ENCODE measurements at regions not wholly inside any gene's neighbourhood (a gene's known extent, or its start where the extent isn't known, plus 50 kb on each side); places are given as distances from the start of the nearest gene placed in this dataset.
"Not testable (repeated sequence)": the region's sequence is repeated elsewhere in the genome, so short reads cannot be mapped to it uniquely, and the experiment has no call there.

DNA sequence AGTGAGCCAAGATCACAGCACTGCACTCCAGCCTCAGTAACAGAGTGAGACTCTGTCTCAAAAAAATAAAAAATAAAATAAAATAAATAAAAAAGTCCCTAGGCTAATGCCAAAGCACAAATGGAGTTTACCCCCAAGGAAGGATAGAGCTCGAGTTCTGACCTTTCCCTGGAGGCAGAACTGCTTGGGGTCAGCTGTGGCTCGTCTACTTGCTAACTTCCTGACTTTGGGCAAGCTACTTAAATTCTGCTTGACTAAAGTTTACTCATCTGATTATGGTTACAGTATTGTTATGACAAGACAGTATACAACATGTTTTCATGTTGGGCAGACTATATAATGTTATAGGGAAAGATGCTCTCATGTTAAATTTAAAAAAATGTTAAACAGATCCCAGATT lies 359.2 kb downstream of the DNAH5 start:
- TF ChIP-seq, protein P1, sequence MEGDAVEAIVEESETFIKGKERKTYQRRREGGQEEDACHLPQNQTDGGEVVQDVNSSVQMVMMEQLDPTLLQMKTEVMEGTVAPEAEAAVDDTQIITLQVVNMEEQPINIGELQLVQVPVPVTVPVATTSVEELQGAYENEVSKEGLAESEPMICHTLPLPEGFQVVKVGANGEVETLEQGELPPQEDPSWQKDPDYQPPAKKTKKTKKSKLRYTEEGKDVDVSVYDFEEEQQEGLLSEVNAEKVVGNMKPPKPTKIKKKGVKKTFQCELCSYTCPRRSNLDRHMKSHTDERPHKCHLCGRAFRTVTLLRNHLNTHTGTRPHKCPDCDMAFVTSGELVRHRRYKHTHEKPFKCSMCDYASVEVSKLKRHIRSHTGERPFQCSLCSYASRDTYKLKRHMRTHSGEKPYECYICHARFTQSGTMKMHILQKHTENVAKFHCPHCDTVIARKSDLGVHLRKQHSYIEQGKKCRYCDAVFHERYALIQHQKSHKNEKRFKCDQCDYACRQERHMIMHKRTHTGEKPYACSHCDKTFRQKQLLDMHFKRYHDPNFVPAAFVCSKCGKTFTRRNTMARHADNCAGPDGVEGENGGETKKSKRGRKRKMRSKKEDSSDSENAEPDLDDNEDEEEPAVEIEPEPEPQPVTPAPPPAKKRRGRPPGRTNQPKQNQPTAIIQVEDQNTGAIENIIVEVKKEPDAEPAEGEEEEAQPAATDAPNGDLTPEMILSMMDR (IDR thresholded peaks at IDR 0.05; ENCODE audit: borderline replicate concordance, control extremely low read depth, extremely low read depth, insufficient read depth, missing control alignments): no peak
- in situ Hi-C loops (cut with MboI; ENCODE audit: low sequenced_read_pairs, unreplicated experiment): no loop called here
- DNase-seq (ENCODE audit: low spot score): no peak

DNA sequence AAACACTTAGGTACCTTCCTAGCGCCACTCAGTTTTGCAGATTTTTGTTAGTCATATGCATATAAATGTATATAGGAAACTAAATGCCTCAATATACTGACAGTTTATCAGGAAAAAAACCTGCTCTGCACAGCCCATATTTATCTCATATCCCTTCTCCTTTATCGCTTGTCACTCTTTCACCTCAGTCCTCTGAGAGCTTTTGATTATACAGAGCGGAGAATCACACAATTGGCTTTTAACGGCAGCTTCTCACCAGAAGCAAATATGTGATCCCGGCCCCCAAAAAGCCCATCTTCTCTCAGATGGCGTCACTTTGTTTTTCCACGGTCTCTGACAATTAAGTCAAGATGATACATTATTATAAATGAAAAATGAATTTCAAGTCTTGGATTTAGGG lies 362.6 kb downstream of the DNAH5 start:
- no peak for DNase-seq (ENCODE audit: low spot score)
- TF ChIP-seq, protein P1 (IDR thresholded peaks at IDR 0.05; ENCODE audit: borderline replicate concordance, control extremely low read depth, extremely low read depth, insufficient read depth, missing control alignments): no peak
- in situ Hi-C loops (cut with MboI; ENCODE audit: low sequenced_read_pairs, unreplicated experiment): no loop called here

DNA sequence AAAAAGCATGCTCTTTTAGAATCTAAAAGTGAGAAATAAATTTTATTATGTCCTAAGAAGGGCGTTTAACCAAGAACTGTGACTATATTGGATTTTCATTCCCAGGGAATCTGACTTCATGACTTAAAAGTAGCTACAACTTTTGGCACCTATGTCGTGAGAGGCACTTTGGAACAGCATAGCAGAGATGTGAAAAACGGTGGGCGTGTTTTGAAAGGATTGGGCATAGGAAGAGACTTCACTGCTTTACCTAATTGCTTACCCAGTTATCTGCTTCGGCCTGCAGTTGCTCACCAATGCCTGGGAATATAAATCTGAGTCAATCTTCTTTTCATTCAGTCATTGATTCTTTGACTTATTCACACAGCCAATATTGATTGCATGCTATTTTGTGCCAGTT lies 363.4 kb downstream of the DNAH5 start:
- no peak for DNase-seq (ENCODE audit: low spot score)
- TF ChIP-seq, protein P1 (IDR thresholded peaks at IDR 0.05; ENCODE audit: borderline replicate concordance, control extremely low read depth, extremely low read depth, insufficient read depth, missing control alignments): no peak
- in situ Hi-C loops (cut with MboI; ENCODE audit: low sequenced_read_pairs, unreplicated experiment): no loop called here

DNA sequence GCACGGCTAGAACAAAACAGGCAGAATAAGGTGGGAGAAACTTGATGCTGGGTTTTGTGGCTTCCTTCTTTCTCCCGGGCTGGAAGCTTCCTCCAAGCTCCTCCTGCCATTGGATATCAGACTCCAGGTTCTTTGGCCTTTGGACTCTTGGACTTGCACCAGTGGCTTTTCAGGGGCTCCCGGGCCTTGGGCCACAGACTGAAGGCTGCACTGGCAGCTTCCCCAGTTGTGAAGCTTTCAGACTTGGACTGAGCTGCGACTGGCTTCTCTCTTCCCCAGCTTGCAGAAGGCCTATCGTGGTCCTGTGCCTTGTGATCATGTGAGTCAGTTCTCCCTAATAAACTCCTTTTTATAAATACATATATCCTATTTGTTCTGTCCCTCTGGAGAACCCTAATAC lies 364.4 kb downstream of the DNAH5 start:
- no peak for DNase-seq (ENCODE audit: low spot score)
- in situ Hi-C loops (cut with MboI; ENCODE audit: low sequenced_read_pairs, unreplicated experiment): no loop called here

DNA sequence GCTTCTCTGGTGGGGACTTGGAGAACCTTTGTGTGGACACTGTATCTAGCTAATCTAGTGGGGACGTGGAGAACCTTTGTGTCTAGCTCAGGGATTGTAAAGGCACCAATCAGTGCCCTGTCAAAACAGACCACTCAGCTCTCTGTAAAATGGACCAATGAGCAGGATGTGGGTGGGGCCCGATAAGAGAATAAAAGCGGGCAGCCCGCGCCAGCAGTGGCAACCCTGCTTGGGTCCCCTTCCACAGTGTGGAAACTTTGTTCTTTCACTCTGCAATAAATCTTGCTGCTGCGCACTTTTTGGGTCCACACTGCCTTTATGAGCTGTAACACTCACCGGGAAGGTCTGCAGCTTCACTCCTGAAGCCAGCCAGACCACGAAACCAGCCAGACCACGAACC lies 365.4 kb downstream of the DNAH5 start:
- DNase-seq (ENCODE audit: low spot score); in situ Hi-C loops (cut with MboI; ENCODE audit: low sequenced_read_pairs, unreplicated experiment): not testable (repeated sequence)

More for the DNA sequence above, 364.4 kb downstream of the DNAH5 start:
- TF ChIP-seq, protein P1 (IDR thresholded peaks at IDR 0.05; ENCODE audit: borderline replicate concordance, control extremely low read depth, extremely low read depth, insufficient read depth, missing control alignments): no peak

DNA sequence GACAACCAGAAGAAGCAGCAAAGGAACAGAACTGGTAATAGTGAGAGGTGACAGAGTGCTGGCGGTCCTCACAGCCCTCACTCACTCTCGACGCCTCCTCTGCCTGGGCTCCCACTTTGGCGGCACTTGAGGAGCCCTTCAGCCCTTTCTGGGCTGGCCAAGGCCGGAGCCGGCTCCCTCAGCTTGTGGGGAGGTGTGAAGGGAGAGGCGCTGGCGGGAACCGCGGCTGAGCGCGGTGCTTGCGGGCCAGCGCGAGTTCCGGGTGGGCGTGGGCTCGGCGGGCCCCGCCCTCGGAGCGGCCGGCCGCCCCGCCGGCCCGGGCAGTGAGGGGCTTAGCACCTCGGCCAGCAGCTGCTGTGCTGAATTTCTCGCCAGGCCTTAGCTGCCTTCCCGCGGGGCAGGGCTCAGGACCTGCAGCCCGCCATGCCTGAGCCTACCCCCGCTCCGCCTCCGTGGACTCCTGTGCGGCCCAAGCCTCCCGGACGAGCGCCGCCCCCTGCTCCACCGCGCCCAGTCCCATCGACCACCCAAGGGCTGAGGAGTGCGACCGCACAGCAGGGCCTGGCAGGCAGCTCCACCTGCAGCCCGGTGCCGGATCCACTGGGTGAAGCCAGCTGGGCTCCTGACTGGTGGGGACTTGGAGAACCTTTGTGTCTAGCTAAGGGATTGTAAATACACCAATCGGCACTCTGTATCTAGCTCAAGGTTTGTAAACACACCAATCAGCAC lies 366.0 kb downstream of the DNAH5 start:
- DNase-seq (ENCODE audit: low spot score); in situ Hi-C loops (cut with MboI; ENCODE audit: low sequenced_read_pairs, unreplicated experiment): not testable (repeated sequence)

DNA sequence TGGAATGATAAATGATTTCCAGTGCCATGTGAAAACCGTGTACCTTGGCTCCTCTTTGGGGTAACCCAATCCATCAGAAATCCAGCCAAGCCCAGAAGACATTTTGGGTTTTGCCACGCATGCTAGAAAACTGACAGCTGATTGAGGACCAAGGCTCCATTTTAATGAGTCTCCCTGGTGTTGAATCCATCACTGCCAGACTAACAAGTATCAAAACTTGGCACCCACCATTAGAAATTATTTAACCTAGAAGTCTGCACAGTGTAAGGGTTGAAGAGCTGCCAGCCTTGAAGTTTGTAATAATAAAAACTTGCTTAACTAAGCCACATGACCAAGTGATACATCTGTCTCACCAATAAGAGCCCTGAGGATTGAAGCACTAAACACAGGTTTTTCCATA lies 369.9 kb downstream of the DNAH5 start:
- TF ChIP-seq, protein P1 (IDR thresholded peaks at IDR 0.05; ENCODE audit: borderline replicate concordance, control extremely low read depth, extremely low read depth, insufficient read depth, missing control alignments): no peak
- DNase-seq (ENCODE audit: low spot score): no peak
- in situ Hi-C loops (cut with MboI; ENCODE audit: low sequenced_read_pairs, unreplicated experiment): no loop called here

DNA sequence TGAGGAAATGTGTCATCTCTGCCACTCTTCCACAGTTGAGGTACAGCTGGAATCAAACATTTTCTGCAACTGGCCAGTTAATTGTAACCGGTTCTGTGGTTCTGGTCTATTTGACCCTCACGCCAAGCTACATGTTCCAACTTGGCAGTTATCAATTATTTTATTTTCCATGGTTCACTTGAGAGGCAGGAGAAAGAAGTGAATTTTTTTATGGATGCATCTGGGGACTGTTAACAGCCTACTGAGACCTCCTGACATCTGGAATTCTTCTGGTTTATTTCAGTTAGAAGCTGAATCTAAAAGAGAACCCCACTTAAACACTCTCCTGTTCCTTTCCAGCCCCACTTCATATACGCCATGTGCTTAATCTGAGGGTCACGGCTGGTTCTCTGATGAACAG lies 372.3 kb downstream of the DNAH5 start:
- DNase-seq (ENCODE audit: low spot score): no peak
- in situ Hi-C loops (cut with MboI; ENCODE audit: low sequenced_read_pairs, unreplicated experiment): no loop called here
- TF ChIP-seq, protein P1 (IDR thresholded peaks at IDR 0.05; ENCODE audit: borderline replicate concordance, control extremely low read depth, extremely low read depth, insufficient read depth, missing control alignments): no peak

All from GM13976 (cell line).